HG02571 (cell line): ENCODE measurements at regions not wholly inside any gene's neighbourhood (a gene's known extent, or its start where the extent isn't known, plus 50 kb on each side); places are given as distances from the start of the nearest gene placed in this dataset.

Experiments used
- ATAC-seq: cut with Tn5 transposase; IDR thresholded peaks from one replicate; pipeline ENCODE4 v1.9.1; 2021; ENCODE audit warnings: mild to moderate bottlenecking, moderate library complexity; ENCODE audit not compliant: unreplicated experiment

- ATAC-seq: no peak
Observed at GRCh38 chr5:65068410-65068809, 299.7 kb downstream of the CWC27 start.

GRCh38 chr5:65070026-65070425, 301.3 kb downstream of the CWC27 start:
- ATAC-seq: no peak

GRCh38 chr5:65072850-65073249, 304.1 kb downstream of the CWC27 start:
- no peak for ATAC-seq

GRCh38 chr5:65073250-65073661, 304.5 kb downstream of the CWC27 start:
- no peak for ATAC-seq

- ATAC-seq: no peak
Observed at GRCh38 chr5:65075623-65076250, 307.0 kb downstream of the CWC27 start.

GRCh38 chr5:65076251-65076869, 307.6 kb downstream of the CWC27 start:
- peak; percentile 64 for ATAC-seq

GRCh38 chr5:65077653-65078052, 308.9 kb downstream of the CWC27 start:
- no peak for ATAC-seq

- no peak for ATAC-seq
Observed at GRCh38 chr5:65078331-65078730, 309.6 kb downstream of the CWC27 start.

GRCh38 chr5:65081071-65081470, 312.3 kb downstream of the CWC27 start:
- ATAC-seq: no peak

- no peak for ATAC-seq
Observed at GRCh38 chr5:65084795-65085515, 316.2 kb downstream of the CWC27 start.

GRCh38 chr5:65085516-65085850, 316.8 kb downstream of the CWC27 start:
- no peak for ATAC-seq

GRCh38 chr5:65086234-65086890, 317.6 kb downstream of the CWC27 start:
- no peak for ATAC-seq

- ATAC-seq: no peak
Observed at GRCh38 chr5:65087154-65087553, 318.4 kb downstream of the CWC27 start.

- no peak for ATAC-seq
Observed at GRCh38 chr5:65094279-65094678, 325.5 kb downstream of the CWC27 start.

GRCh38 chr5:65098393-65098792, 329.7 kb downstream of the CWC27 start:
- ATAC-seq: no peak
